ENCODE measurements at regions not wholly inside any gene's neighbourhood (a gene's known extent, or its start where the extent isn't known, plus 50 kb on each side); places are given as distances from the start of the nearest gene placed in this dataset.

- H3K4me3 ChIP-seq (ENCODE audit: low read depth, low read length): no peak overlapping the region
- DNase-seq (ENCODE audit: low read depth): no peak
- no peak for TF ChIP-seq CTCF (IDR thresholded peaks at IDR 0.05; ENCODE audit: insufficient read depth, low read depth, low read length, missing control alignments)
Measured at GRCh38 chr5:96258692-96259091, 174.4 kb downstream of the PCSK1 start.

GRCh38 chr5:96257904-96258303 lies 175.1 kb downstream of the PCSK1 start:
- H3K4me3 ChIP-seq (ENCODE audit: low read depth, low read length): no peak overlapping the region
- TF ChIP-seq CTCF (IDR thresholded peaks at IDR 0.05; ENCODE audit: insufficient read depth, low read depth, low read length, missing control alignments): no peak
- DNase-seq (ENCODE audit: low read depth): no peak

GRCh38 chr5:96256795-96257470 lies 176.1 kb downstream of the PCSK1 start:
- DNase-seq (ENCODE audit: low read depth): peak; percentile 70
- TF ChIP-seq CTCF (IDR thresholded peaks at IDR 0.05; ENCODE audit: insufficient read depth, low read depth, low read length, missing control alignments): peak; percentile 21
- no peak overlapping the region for H3K4me3 ChIP-seq (ENCODE audit: low read depth, low read length)

- no peak for TF ChIP-seq CTCF (IDR thresholded peaks at IDR 0.05; ENCODE audit: insufficient read depth, low read depth, low read length, missing control alignments)
- no peak overlapping the region for H3K4me3 ChIP-seq (ENCODE audit: low read depth, low read length)
- DNase-seq (ENCODE audit: low read depth): no peak
Measured at GRCh38 chr5:96254980-96255691, 177.9 kb downstream of the PCSK1 start.

- no peak overlapping the region for H3K4me3 ChIP-seq (ENCODE audit: low read depth, low read length)
- no peak for TF ChIP-seq CTCF (IDR thresholded peaks at IDR 0.05; ENCODE audit: insufficient read depth, low read depth, low read length, missing control alignments)
- DNase-seq (ENCODE audit: low read depth): no peak
Measured at GRCh38 chr5:96253140-96253539, 179.9 kb downstream of the PCSK1 start.

GRCh38 chr5:96252596-96252995 lies 180.5 kb downstream of the PCSK1 start:
- H3K4me3 ChIP-seq (ENCODE audit: low read depth, low read length): no peak overlapping the region
- TF ChIP-seq CTCF (IDR thresholded peaks at IDR 0.05; ENCODE audit: insufficient read depth, low read depth, low read length, missing control alignments): no peak
- DNase-seq (ENCODE audit: low read depth): no peak
